Lower leg skin (tissue), 3 donors: ENCODE measurements at regions not wholly inside any gene's neighbourhood (a gene's known extent, or its start where the extent isn't known, plus 50 kb on each side); places are given as distances from the start of the nearest gene placed in this dataset.
"Not testable (repeated sequence)": the region's sequence is repeated elsewhere in the genome, so short reads cannot be mapped to it uniquely, and the experiment has no call there.

Experiments used
- CTCF ChIP-seq, 3 donors: fragments of 450-650 bp; IDR thresholded peaks; one replicate each; pipeline ENCODE4 v1.5.1; 2016; ENCODE audit warnings: antibody characterized with exemption in 3 of 3, mild to moderate bottlenecking in 3 of 3, moderate library complexity in 2 of 3
- POLR2A ChIP-seq, 2 donors: fragments of 450-650 bp; IDR thresholded peaks; one replicate each; pipeline ENCODE4 v1.6.1; 2016 to 2017; ENCODE audit warnings: antibody characterized with exemption in 2 of 2, mild to moderate bottlenecking in 1 of 2, moderate library complexity in 1 of 2

GRCh38 chr7:16249204-16249603 is 172.1 kb downstream of the CRPPA start:
- TF ChIP-seq CTCF, POLR2A (IDR thresholded peaks at IDR 0.05): not testable (repeated sequence)
